Hepatocyte (in vitro differentiated cells): ENCODE measurements at regions not wholly inside any gene's neighbourhood (a gene's known extent, or its start where the extent isn't known, plus 50 kb on each side); places are given as distances from the start of the nearest gene placed in this dataset.
"Not testable (repeated sequence)": the region's sequence is repeated elsewhere in the genome, so short reads cannot be mapped to it uniquely, and the experiment has no call there.

Experiments
- CTCF ChIP-seq: fragments of 200-600 bp; sonication (generic); IDR thresholded peaks from 2 replicates; pipeline ENCODE4 v1.5.1; 2016; ENCODE audit warnings: antibody characterized with exemption, mild to moderate bottlenecking; ENCODE audit not compliant: poor library complexity
- EZH2 ChIP-seq: fragments of 200-600 bp; sonication (generic); IDR thresholded peaks from 2 replicates; pipeline ENCODE4 v1.6.1; 2016; ENCODE audit warnings: antibody characterized with exemption, mild to moderate bottlenecking, borderline replicate concordance
- EZH2phosphoT487 ChIP-seq: fragments of 200-600 bp; sonication (generic); IDR thresholded peaks from one replicate; pipeline ENCODE4 v1.6.1; 2018; ENCODE audit warnings: antibody characterized with exemption, mild to moderate bottlenecking, low read depth, moderate library complexity; ENCODE audit not compliant: unreplicated experiment, severe bottlenecking

- TF ChIP-seq EZH2phosphoT487, CTCF, EZH2: not testable (repeated sequence)
These were observed 104.8 kb downstream of the TMEM121 start for GRCh38 chr14:105630935-105631779.
